ENCODE measurements at regions not wholly inside any gene's neighbourhood (a gene's known extent, or its start where the extent isn't known, plus 50 kb on each side); places are given as distances from the start of the nearest gene placed in this dataset.

DNA sequence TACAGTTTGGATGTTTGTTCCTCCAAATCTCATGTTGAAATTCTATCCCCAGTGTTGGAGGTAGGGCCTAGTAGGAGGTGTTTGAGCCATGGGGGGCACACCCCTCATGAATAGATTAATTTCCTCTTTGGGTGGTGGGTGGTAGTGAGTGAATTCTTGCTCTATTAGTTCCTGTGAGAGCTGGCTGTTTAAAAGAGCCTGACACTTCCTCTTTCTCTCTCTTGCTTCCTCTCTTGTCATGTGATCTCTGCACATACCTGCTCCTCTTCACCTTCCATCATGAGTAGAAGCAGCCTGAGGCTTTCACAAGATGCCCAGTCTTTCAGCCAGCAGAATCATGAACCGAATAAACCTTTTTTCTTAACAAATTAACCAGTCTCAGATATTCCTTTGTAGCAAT, 340.2 kb upstream of the CHD6 start:
- TF ChIP-seq, protein P1, sequence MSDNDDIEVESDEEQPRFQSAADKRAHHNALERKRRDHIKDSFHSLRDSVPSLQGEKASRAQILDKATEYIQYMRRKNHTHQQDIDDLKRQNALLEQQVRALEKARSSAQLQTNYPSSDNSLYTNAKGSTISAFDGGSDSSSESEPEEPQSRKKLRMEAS (IDR thresholded peaks at IDR 0.05): no peak
- TF ChIP-seq NFIC (IDR thresholded peaks at IDR 0.05): no peak
- TF ChIP-seq EP300 (IDR thresholded peaks at IDR 0.05; ENCODE audit: borderline replicate concordance): no peak
- TF ChIP-seq CEBPB (IDR thresholded peaks at IDR 0.05): no peak
- TF ChIP-seq TEAD4 (IDR thresholded peaks at IDR 0.05): no peak
- TF ChIP-seq CREB1 (IDR thresholded peaks at IDR 0.05; ENCODE audit: low read depth): no peak
- TF ChIP-seq, protein P2, sequence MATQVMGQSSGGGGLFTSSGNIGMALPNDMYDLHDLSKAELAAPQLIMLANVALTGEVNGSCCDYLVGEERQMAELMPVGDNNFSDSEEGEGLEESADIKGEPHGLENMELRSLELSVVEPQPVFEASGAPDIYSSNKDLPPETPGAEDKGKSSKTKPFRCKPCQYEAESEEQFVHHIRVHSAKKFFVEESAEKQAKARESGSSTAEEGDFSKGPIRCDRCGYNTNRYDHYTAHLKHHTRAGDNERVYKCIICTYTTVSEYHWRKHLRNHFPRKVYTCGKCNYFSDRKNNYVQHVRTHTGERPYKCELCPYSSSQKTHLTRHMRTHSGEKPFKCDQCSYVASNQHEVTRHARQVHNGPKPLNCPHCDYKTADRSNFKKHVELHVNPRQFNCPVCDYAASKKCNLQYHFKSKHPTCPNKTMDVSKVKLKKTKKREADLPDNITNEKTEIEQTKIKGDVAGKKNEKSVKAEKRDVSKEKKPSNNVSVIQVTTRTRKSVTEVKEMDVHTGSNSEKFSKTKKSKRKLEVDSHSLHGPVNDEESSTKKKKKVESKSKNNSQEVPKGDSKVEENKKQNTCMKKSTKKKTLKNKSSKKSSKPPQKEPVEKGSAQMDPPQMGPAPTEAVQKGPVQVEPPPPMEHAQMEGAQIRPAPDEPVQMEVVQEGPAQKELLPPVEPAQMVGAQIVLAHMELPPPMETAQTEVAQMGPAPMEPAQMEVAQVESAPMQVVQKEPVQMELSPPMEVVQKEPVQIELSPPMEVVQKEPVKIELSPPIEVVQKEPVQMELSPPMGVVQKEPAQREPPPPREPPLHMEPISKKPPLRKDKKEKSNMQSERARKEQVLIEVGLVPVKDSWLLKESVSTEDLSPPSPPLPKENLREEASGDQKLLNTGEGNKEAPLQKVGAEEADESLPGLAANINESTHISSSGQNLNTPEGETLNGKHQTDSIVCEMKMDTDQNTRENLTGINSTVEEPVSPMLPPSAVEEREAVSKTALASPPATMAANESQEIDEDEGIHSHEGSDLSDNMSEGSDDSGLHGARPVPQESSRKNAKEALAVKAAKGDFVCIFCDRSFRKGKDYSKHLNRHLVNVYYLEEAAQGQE (IDR thresholded peaks at IDR 0.05; ENCODE audit: low read depth): no peak
- no peak for TF ChIP-seq FOXM1 (IDR thresholded peaks at IDR 0.05; ENCODE audit: borderline replicate concordance, low read depth)
